GM12891 (cell line): ENCODE measurements at regions not wholly inside any gene's neighbourhood (a gene's known extent, or its start where the extent isn't known, plus 50 kb on each side); places are given as distances from the start of the nearest gene placed in this dataset.

Experiments
- PAX5 ChIP-seq: IDR thresholded peaks from 2 replicates; pipeline ENCODE4 v1.6.1; 2011; ENCODE audit warnings: low read length, moderate library complexity, mild to moderate bottlenecking; ENCODE audit not compliant: insufficient read depth, severe bottlenecking
- POLR2A ChIP-seq: IDR thresholded peaks from 2 replicates; pipeline ENCODE4 v1.6.1; 2011; ENCODE audit warnings: low read depth, low read length, control low read depth
- POLR2AphosphoS5 ChIP-seq: IDR thresholded peaks from 2 replicates; pipeline ENCODE4 v1.6.1; 2011; ENCODE audit warnings: low read depth, low read length, control low read depth
- POU2F2 ChIP-seq: IDR thresholded peaks from 2 replicates; pipeline ENCODE4 v1.6.1; 2011; ENCODE audit warnings: low read depth, mild to moderate bottlenecking, control low read depth, low read length, moderate library complexity
- SPI1 ChIP-seq: IDR thresholded peaks from 2 replicates; pipeline ENCODE4 v1.6.1; 2011; ENCODE audit warnings: low read depth, low read length, control low read depth
- TAF1 ChIP-seq: IDR thresholded peaks from 2 replicates; pipeline ENCODE4 v1.6.1; 2011; ENCODE audit warnings: low read depth, low read length, control low read depth

GRCh38 chr16:77069929-77070328 lies 121.1 kb upstream of the MON1B start:
- TF ChIP-seq POLR2AphosphoS5 = no peak
- no peak for TF ChIP-seq TAF1
- TF ChIP-seq POLR2A = no peak
- TF ChIP-seq PAX5 = no peak
- TF ChIP-seq POU2F2 = no peak
- no peak for TF ChIP-seq SPI1
